ENCODE measurements at regions not wholly inside any gene's neighbourhood (a gene's known extent, or its start where the extent isn't known, plus 50 kb on each side); places are given as distances from the start of the nearest gene placed in this dataset.
A peak's percentile ranks its signal among the peaks of the same experiment; 100 is the strongest.

DNA sequence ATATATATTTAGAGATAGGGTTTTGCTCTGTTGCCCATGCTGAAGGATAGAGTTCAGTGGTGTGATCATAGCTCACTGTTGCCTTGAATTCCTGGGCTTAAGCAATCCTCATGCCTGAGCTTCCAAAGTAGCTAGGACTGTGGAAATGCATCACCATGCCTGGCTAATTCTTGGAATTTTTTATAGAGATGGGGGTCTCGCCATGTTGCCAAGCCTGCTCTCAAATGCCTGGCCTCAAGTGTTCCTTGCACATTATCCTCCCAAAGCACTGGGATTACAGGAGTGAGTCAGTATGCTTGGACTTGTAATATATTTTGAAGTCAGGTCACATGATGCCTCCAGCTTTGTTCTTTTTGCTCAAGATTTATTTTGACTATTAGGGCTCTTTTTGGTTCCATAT is 178.0 kb downstream of the RPAP3 start:
- 55% methylated on average over 1 of the region's 1 CpG for WGBS (ENCODE audit: low lambda C conversion rate, missing lambda C conversion rate)
- H3K4me1 ChIP-seq (ENCODE audit: insufficient read depth): no peaks in the 10 kb centered on the region
- H2AFZ ChIP-seq: no peak overlapping the region
- no peaks in the 10 kb centered on the region for H3K9me2 ChIP-seq (replicated peaks; ENCODE audit: insufficient read depth)
- TF ChIP-seq, protein P1, sequence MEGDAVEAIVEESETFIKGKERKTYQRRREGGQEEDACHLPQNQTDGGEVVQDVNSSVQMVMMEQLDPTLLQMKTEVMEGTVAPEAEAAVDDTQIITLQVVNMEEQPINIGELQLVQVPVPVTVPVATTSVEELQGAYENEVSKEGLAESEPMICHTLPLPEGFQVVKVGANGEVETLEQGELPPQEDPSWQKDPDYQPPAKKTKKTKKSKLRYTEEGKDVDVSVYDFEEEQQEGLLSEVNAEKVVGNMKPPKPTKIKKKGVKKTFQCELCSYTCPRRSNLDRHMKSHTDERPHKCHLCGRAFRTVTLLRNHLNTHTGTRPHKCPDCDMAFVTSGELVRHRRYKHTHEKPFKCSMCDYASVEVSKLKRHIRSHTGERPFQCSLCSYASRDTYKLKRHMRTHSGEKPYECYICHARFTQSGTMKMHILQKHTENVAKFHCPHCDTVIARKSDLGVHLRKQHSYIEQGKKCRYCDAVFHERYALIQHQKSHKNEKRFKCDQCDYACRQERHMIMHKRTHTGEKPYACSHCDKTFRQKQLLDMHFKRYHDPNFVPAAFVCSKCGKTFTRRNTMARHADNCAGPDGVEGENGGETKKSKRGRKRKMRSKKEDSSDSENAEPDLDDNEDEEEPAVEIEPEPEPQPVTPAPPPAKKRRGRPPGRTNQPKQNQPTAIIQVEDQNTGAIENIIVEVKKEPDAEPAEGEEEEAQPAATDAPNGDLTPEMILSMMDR (IDR thresholded peaks at IDR 0.05; ENCODE audit: poor library complexity): no peak
- TF ChIP-seq EZH2phosphoT487 (IDR thresholded peaks at IDR 0.05; ENCODE audit: low read depth, severe bottlenecking, unreplicated experiment): no peak
- no peak for TF ChIP-seq EZH2 (IDR thresholded peaks at IDR 0.05; ENCODE audit: borderline replicate concordance)
- no peak overlapping the region for H3K27ac ChIP-seq
- H3K4me3 ChIP-seq: no peak overlapping the region
- DNase-seq (ENCODE audit: low spot score): peak; percentile 28
- H3K27me3 ChIP-seq: no peaks in the 10 kb centered on the region
- no peaks in the 10 kb centered on the region for H4K20me1 ChIP-seq (ENCODE audit: insufficient read depth, poor library complexity, severe bottlenecking)
- no peaks in the 10 kb centered on the region for H3K36me3 ChIP-seq (replicated peaks; ENCODE audit: insufficient read depth, low read depth)
- H3K4me2 ChIP-seq: no peak overlapping the region
- no peaks in the 10 kb centered on the region for H3K79me2 ChIP-seq
- peaks cover 5% of the 10 kb centered on the region for H3K9me3 ChIP-seq (ENCODE audit: low read depth)

DNA sequence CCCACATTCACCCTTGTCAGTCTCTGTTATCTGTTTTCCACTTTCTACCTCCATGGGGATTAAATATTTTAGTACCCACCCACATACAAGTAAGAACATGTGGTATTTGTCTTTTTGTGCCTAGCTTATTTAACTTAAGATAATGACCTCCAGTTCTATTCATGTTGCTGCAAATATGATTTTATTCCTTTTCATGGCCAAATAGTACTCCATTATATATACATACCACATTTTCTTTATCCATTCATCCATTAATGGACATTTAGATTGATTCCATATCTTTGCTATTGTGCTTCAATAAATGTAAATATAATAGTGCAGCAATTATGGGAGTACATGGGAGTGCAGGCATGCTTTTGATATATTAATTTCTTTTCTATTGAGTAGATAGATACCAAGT is 185.8 kb downstream of the RPAP3 start:
- TF ChIP-seq EZH2 (IDR thresholded peaks at IDR 0.05; ENCODE audit: borderline replicate concordance): no peak
- TF ChIP-seq, protein P1 (IDR thresholded peaks at IDR 0.05; ENCODE audit: poor library complexity): no peak
- TF ChIP-seq EZH2phosphoT487 (IDR thresholded peaks at IDR 0.05; ENCODE audit: low read depth, severe bottlenecking, unreplicated experiment): no peak
- H3K9me3 ChIP-seq (ENCODE audit: low read depth): peaks cover 4% of the 10 kb centered on the region
- H2AFZ ChIP-seq: no peak overlapping the region
- H3K27ac ChIP-seq: no peak overlapping the region
- no peak overlapping the region for H3K4me2 ChIP-seq
- H3K27me3 ChIP-seq: no peaks in the 10 kb centered on the region
- H3K79me2 ChIP-seq: no peaks in the 10 kb centered on the region
- no peak overlapping the region for H3K4me3 ChIP-seq
- H3K36me3 ChIP-seq (replicated peaks; ENCODE audit: insufficient read depth, low read depth): no peaks in the 10 kb centered on the region
- no peak for DNase-seq (ENCODE audit: low spot score)
- no peaks in the 10 kb centered on the region for H3K9me2 ChIP-seq (replicated peaks; ENCODE audit: insufficient read depth)
- H4K20me1 ChIP-seq (ENCODE audit: insufficient read depth, poor library complexity, severe bottlenecking): no peaks in the 10 kb centered on the region
- H3K4me1 ChIP-seq (ENCODE audit: insufficient read depth): no peaks in the 10 kb centered on the region

DNA sequence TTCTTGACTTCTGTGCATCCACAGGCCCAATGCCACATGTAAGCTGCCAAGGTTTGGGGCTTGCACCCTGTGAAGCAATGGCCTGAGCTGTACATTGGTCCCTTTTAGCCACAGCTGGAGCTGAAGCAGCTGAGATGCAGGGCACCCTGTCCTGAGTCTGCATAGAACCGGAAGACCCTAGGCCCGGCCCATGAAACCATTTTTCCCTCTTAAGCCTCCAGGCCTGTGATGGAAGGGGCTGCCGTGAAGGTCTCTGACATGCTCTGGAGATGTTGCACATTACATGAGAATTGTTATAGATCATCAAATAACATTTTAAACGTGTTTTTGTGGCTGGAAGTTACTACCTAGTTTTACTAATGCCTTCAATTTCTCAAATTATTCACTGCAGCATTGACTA is 188.7 kb downstream of the RPAP3 start:
- H3K36me3 ChIP-seq (replicated peaks; ENCODE audit: insufficient read depth, low read depth): no peaks in the 10 kb centered on the region
- H3K27me3 ChIP-seq: no peaks in the 10 kb centered on the region
- H3K27ac ChIP-seq: no peak overlapping the region
- no peaks in the 10 kb centered on the region for H3K79me2 ChIP-seq
- H2AFZ ChIP-seq: no peak overlapping the region
- no peak for DNase-seq (ENCODE audit: low spot score)
- no peaks in the 10 kb centered on the region for H3K9me2 ChIP-seq (replicated peaks; ENCODE audit: insufficient read depth)
- no peak overlapping the region for H3K4me2 ChIP-seq
- 75% methylated on average over 4 of the region's 4 CpGs for WGBS (ENCODE audit: low lambda C conversion rate, missing lambda C conversion rate)
- H3K4me1 ChIP-seq (ENCODE audit: insufficient read depth): no peaks in the 10 kb centered on the region
- H4K20me1 ChIP-seq (ENCODE audit: insufficient read depth, poor library complexity, severe bottlenecking): no peaks in the 10 kb centered on the region
- no peak overlapping the region for H3K4me3 ChIP-seq
- TF ChIP-seq, protein P1 (IDR thresholded peaks at IDR 0.05; ENCODE audit: poor library complexity): no peak
- TF ChIP-seq EZH2phosphoT487 (IDR thresholded peaks at IDR 0.05; ENCODE audit: low read depth, severe bottlenecking, unreplicated experiment) (no peak), EZH2 (IDR thresholded peaks at IDR 0.05; ENCODE audit: borderline replicate concordance) (no peak)
- peaks cover 6% of the 10 kb centered on the region for H3K9me3 ChIP-seq (ENCODE audit: low read depth)

DNA sequence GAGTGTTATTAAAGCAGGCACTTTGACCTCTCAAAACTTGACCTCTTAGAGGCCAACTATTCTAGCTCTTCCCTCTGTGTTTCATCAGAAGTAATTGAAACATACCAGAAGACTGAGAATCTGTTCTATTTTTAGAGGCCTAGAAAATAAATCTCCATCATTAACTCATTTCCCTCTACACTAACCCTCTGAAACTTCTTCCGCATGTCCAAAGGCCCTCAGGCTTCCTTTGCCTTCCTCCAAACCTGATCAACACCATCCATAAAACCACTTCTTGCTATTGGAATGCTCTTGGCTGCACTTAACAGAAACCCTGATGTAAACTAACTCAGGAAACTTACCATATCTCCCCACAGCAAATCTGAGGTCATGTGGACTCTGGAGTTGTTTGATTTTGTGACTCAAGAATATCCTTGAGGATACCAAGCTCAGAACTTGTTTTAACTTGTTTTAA is 196.4 kb downstream of the RPAP3 start:
- Histone ChIP-seq H3K27ac (peak overlapping the region; percentile 68), H3K36me3 (replicated peaks; ENCODE audit: insufficient read depth, low read depth) (no peaks in the 10 kb centered on the region), H3K27me3 (no peaks in the 10 kb centered on the region), H3K4me2 (no peak overlapping the region), H3K9me3 (ENCODE audit: low read depth) (no peaks in the 10 kb centered on the region), H3K9me2 (replicated peaks; ENCODE audit: insufficient read depth) (no peaks in the 10 kb centered on the region), H2AFZ (no peak overlapping the region), H4K20me1 (ENCODE audit: insufficient read depth, poor library complexity, severe bottlenecking) (no peaks in the 10 kb centered on the region), H3K4me3 (no peak overlapping the region), H3K79me2 (no peaks in the 10 kb centered on the region), H3K4me1 (ENCODE audit: insufficient read depth) (peaks cover 5% of the 10 kb centered on the region)
- TF ChIP-seq EZH2phosphoT487 (IDR thresholded peaks at IDR 0.05; ENCODE audit: low read depth, severe bottlenecking, unreplicated experiment): no peak
- TF ChIP-seq EZH2 (IDR thresholded peaks at IDR 0.05; ENCODE audit: borderline replicate concordance): no peak
- TF ChIP-seq, protein P1 (IDR thresholded peaks at IDR 0.05; ENCODE audit: poor library complexity): no peak
- 72% methylated on average over 1 of the region's 1 CpG for WGBS (ENCODE audit: low lambda C conversion rate, missing lambda C conversion rate)
- DNase-seq (ENCODE audit: low spot score): peak; percentile 19
